ENCODE measurements at regions not wholly inside any gene's neighbourhood (a gene's known extent, or its start where the extent isn't known, plus 50 kb on each side); places are given as distances from the start of the nearest gene placed in this dataset.

DNA sequence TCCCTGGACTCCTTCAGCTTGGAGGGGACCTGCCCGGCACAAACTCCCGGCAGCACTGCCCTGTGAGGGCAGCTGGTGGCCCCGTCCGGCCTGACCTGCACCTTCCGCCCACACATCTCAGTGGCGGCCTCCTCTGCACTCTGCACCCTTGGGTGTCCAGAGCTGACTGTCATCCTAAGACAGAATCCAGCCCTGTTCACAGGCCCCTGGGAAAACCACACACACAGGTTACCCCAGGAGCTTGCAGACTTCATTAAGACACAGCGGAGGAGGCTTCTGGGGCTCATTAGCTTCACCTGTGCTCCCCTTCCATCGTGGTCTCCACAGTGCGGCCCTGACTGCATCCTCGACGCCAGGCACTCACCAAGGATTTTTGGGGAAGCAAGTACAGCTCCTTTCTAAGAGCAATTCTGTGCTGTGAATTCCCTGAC, 51.5 kb upstream of the SHH start:
- no peak overlapping the region for H3K4me3 ChIP-seq
- intact Hi-C loops (cut with DNase I) = no loop called here
- H3K27me3 ChIP-seq (ENCODE audit: low read depth) = no peaks in the 10 kb centered on the region
- H3K36me3 ChIP-seq = no peaks in the 10 kb centered on the region
- no peak overlapping the region for H3K27ac ChIP-seq
- DNase-seq (no peak), ATAC-seq (no peak)
- H3K4me1 ChIP-seq = peaks cover 12% of the 10 kb centered on the region
- TF ChIP-seq, protein P1, sequence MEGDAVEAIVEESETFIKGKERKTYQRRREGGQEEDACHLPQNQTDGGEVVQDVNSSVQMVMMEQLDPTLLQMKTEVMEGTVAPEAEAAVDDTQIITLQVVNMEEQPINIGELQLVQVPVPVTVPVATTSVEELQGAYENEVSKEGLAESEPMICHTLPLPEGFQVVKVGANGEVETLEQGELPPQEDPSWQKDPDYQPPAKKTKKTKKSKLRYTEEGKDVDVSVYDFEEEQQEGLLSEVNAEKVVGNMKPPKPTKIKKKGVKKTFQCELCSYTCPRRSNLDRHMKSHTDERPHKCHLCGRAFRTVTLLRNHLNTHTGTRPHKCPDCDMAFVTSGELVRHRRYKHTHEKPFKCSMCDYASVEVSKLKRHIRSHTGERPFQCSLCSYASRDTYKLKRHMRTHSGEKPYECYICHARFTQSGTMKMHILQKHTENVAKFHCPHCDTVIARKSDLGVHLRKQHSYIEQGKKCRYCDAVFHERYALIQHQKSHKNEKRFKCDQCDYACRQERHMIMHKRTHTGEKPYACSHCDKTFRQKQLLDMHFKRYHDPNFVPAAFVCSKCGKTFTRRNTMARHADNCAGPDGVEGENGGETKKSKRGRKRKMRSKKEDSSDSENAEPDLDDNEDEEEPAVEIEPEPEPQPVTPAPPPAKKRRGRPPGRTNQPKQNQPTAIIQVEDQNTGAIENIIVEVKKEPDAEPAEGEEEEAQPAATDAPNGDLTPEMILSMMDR (IDR thresholded peaks at IDR 0.05) = no peak
- no peaks in the 10 kb centered on the region for H3K9me3 ChIP-seq

DNA sequence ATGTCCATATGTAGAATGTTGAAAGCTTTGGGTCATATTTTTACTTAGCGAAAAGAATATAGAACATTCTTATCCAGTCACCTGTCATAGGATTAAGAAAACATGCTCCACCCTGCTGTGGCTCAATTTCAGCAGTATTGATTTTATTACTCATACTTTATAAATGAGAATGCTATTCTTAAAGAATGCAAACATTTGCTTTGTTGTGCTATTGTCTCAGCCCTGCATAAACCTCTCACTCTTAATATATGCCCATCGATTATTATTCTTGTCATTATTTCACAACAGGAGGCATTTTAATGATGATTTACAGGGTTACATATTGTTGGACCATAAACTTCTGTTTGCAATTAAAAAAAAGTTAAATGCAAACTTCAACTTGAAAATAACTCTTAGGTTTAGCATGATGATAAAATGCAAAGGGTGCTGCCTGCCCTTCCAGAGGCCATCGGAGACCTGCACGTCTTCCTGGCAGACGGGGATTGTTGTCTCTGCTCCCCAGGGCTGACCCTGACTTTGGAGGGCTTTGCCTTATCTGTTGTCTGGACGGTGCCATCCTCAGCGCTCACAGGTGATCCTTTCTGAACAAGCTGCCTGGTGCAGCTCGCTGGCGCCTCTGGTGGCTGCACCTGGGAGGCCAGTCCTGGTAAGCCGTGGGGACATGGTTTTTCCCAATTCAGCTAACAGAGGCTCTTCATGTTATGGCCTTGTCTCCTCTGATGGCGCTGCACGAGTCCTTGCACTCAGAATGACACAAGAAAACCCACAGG, 50.0 kb upstream of the SHH start:
- TF ChIP-seq, protein P1 (IDR thresholded peaks at IDR 0.05) = no peak
- ATAC-seq (no peak), DNase-seq (no peak)
- H3K4me3 ChIP-seq = no peak overlapping the region
- H3K27me3 ChIP-seq (ENCODE audit: low read depth) = no peaks in the 10 kb centered on the region
- H3K27ac ChIP-seq = no peak overlapping the region
- no peaks in the 10 kb centered on the region for H3K9me3 ChIP-seq
- H3K4me1 ChIP-seq = peaks cover 12% of the 10 kb centered on the region
- no peaks in the 10 kb centered on the region for H3K36me3 ChIP-seq
- intact Hi-C loops (cut with DNase I) = no loop called here

Data from lower lobe of right lung (tissue), 2 donors.